MM.1S (cell line): ENCODE measurements at regions not wholly inside any gene's neighbourhood (a gene's known extent, or its start where the extent isn't known, plus 50 kb on each side); places are given as distances from the start of the nearest gene placed in this dataset.

Experiments used
- DNase-seq: peaks from one replicate; pipeline ENCODE4 v3.0.0-alpha.2; 2015
- H2AFZ ChIP-seq: fragments of 300-600 bp; sonication (generic); 2 replicates; pipeline ENCODE4 v1.6.0; 2016; ENCODE audit warnings: antibody characterized with exemption, low read length
- H3F3A ChIP-seq: fragments of 300-600 bp; sonication (generic); 2 replicates; pipeline ENCODE4 v1.6.1; 2016; ENCODE audit warnings: mild to moderate bottlenecking, antibody characterized with exemption, low read length, moderate library complexity, mixed read lengths; ENCODE audit not compliant: insufficient read depth
- H3K27ac ChIP-seq: fragments of 300-600 bp; sonication (generic); 2 replicates; pipeline ENCODE4 v1.5.1; 2016; ENCODE audit warnings: mild to moderate bottlenecking, low read length
- H3K27me3 ChIP-seq: fragments of 300-600 bp; sonication (generic); replicated peaks from 2 replicates; pipeline ENCODE4 v1.6.0; 2016; ENCODE audit warnings: low read length; ENCODE audit not compliant: insufficient read depth
- H3K36me3 ChIP-seq: fragments of 300-600 bp; sonication (generic); replicated peaks from 2 replicates; pipeline ENCODE4 v1.6.1; 2016; ENCODE audit warnings: mild to moderate bottlenecking, low read length, mixed read lengths; ENCODE audit not compliant: insufficient read depth
- H3K4me1 ChIP-seq: fragments of 300-600 bp; sonication (generic); 2 replicates; pipeline ENCODE4 v1.6.1; 2016; ENCODE audit warnings: low read length, mixed read lengths
- H3K4me2 ChIP-seq: fragments of 300-600 bp; sonication (generic); 2 replicates; pipeline ENCODE4 v1.6.0; 2016; ENCODE audit warnings: low read depth, low read length
- H3K4me3 ChIP-seq: fragments of 300-600 bp; sonication (generic); 2 replicates; pipeline ENCODE4 v1.5.1; 2016; ENCODE audit warnings: low read length, mixed read lengths
- H3K79me2 ChIP-seq: fragments of 300-600 bp; sonication (generic); 2 replicates; pipeline ENCODE4 v1.6.1; 2016; ENCODE audit warnings: mixed run types, low read length, mixed read lengths
- H3K9ac ChIP-seq: fragments of 300-600 bp; sonication (generic); 2 replicates; pipeline ENCODE4 v1.6.1; 2016; ENCODE audit warnings: low read length, mixed read lengths
- H3K9me2 ChIP-seq: fragments of 300-600 bp; sonication (generic); replicated peaks from 2 replicates; pipeline ENCODE4 v1.6.1; 2016; ENCODE audit warnings: mild to moderate bottlenecking, low read length, mixed read lengths; ENCODE audit not compliant: insufficient read depth
- H3K9me3 ChIP-seq: fragments of 300-600 bp; sonication (generic); replicated peaks from 2 replicates; pipeline ENCODE4 v1.6.1; 2016; ENCODE audit warnings: mild to moderate bottlenecking, low read length, mixed read lengths; ENCODE audit not compliant: insufficient read depth
- H4K20me1 ChIP-seq: fragments of 300-600 bp; sonication (generic); 2 replicates; pipeline ENCODE4 v1.6.1; 2016; ENCODE audit warnings: mild to moderate bottlenecking, low read length, moderate library complexity, mixed read lengths; ENCODE audit not compliant: insufficient read depth
- CTCF ChIP-seq: fragments of 300-600 bp; sonication (generic); IDR thresholded peaks from 2 replicates; pipeline ENCODE4 v1.5.1; 2016; ENCODE audit warnings: antibody characterized with exemption, low read length, mixed read lengths
- EZH2 ChIP-seq: fragments of 300-600 bp; sonication (generic); optimal IDR thresholded peaks from 2 replicates; pipeline ENCODE3; 2017; ENCODE audit warnings: low read depth, mild to moderate bottlenecking, antibody characterized with exemption, low read length, mixed read lengths
- EZH2phosphoT487 ChIP-seq: fragments of 300-600 bp; sonication (generic); IDR thresholded peaks from 2 replicates; pipeline ENCODE4 v1.6.1; 2018; ENCODE audit warnings: antibody characterized with exemption, low read length

- no peak overlapping the region for H3K9ac ChIP-seq
- H3K4me3 ChIP-seq, result no peak overlapping the region
- H3K27ac ChIP-seq, result no peak overlapping the region
- TF ChIP-seq EZH2phosphoT487 (no peak), CTCF (no peak), EZH2 (no peak)
- H3K9me2 ChIP-seq, result no peaks in the 10 kb centered on the region
- H2AFZ ChIP-seq, result no peak overlapping the region
- H3F3A ChIP-seq, result no peaks in the 10 kb centered on the region
- H3K9me3 ChIP-seq, result no peaks in the 10 kb centered on the region
- no peak for DNase-seq
- no peak overlapping the region for H3K4me2 ChIP-seq
- no peaks in the 10 kb centered on the region for H4K20me1 ChIP-seq
- no peaks in the 10 kb centered on the region for H3K4me1 ChIP-seq
- no peaks in the 10 kb centered on the region for H3K36me3 ChIP-seq
- no peaks in the 10 kb centered on the region for H3K79me2 ChIP-seq
- no peaks in the 10 kb centered on the region for H3K27me3 ChIP-seq
Measured at GRCh38 chr2:105470979-105471378, 72.1 kb upstream of the FHL2 start.

DNA sequence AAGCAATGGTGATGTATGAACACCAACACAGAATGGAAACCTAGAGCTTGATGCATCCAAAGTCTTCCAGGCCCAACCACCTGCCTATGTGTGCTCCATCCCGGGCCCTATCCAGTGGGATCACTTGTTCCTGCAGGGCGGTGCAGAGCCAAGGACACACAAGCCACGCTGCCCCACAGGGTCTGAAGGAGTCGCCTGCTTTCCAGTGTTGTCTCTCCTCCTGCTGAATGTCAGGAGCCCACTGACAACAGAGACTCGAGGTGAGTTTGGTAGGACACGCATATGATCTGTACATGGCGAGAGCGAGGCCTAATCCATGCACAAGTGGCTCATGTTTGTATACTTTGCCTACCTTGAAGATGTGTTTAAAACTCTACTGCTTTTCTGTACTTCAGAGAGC is 70.9 kb upstream of the FHL2 start:
- H3K4me1 ChIP-seq, result no peaks in the 10 kb centered on the region
- no peak overlapping the region for H3K4me2 ChIP-seq
- no peak for TF ChIP-seq CTCF
- no peak for TF ChIP-seq EZH2
- no peak for TF ChIP-seq EZH2phosphoT487
- no peak for DNase-seq
- H3K9me2 ChIP-seq, result no peaks in the 10 kb centered on the region
- no peaks in the 10 kb centered on the region for H3K27me3 ChIP-seq
- no peaks in the 10 kb centered on the region for H3K36me3 ChIP-seq
- H3K79me2 ChIP-seq, result no peaks in the 10 kb centered on the region
- H3K27ac ChIP-seq, result no peak overlapping the region
- no peak overlapping the region for H3K4me3 ChIP-seq
- H3F3A ChIP-seq, result no peaks in the 10 kb centered on the region
- H2AFZ ChIP-seq, result no peak overlapping the region
- H4K20me1 ChIP-seq, result no peaks in the 10 kb centered on the region
- H3K9ac ChIP-seq, result no peak overlapping the region
- H3K9me3 ChIP-seq, result no peaks in the 10 kb centered on the region

DNA sequence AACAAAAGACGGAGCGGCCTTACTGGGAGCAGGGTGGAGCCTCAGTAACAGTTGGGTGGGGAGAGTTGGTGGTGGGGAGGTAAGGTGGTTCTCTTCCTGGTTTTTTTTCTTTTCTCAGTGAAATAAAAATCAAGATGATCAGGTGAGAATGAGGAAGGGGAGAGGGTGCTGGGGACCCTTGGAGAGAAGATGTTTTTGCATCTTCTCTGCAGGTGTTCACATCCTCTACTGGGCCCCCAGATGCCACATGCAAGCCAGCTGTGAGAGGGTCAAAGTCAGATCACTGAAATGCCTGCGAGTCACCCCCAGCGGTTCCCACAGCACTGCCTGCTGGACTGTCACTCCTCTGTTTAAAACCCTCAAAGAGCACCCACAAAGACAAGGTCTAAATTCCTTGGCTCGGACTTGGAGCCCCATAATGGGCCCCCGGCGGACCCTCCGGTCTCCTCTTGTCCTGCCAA is 69.8 kb upstream of the FHL2 start:
- no peak for TF ChIP-seq EZH2
- no peak for TF ChIP-seq CTCF
- TF ChIP-seq EZH2phosphoT487, result no peak
- Histone ChIP-seq H3K9ac (no peak overlapping the region), H3K4me2 (no peak overlapping the region), H4K20me1 (no peaks in the 10 kb centered on the region), H3F3A (no peaks in the 10 kb centered on the region), H3K27me3 (no peaks in the 10 kb centered on the region), H2AFZ (no peak overlapping the region), H3K9me2 (no peaks in the 10 kb centered on the region), H3K4me1 (no peaks in the 10 kb centered on the region), H3K27ac (no peak overlapping the region), H3K36me3 (no peaks in the 10 kb centered on the region), H3K79me2 (no peaks in the 10 kb centered on the region), H3K4me3 (no peak overlapping the region), H3K9me3 (no peaks in the 10 kb centered on the region)
- no peak for DNase-seq
